SK-N-SH (cell line): ENCODE measurements at regions not wholly inside any gene's neighbourhood (a gene's known extent, or its start where the extent isn't known, plus 50 kb on each side); places are given as distances from the start of the nearest gene placed in this dataset.

Experiments used
- CTCF ChIA-PET: fragments of 300-600, 350-600 bp; formaldehyde crosslinking; extraction: SDS; loops from one replicate; lab custom pipeline; 2021; lab: Yijun Ruan, JAX
- POLR2A ChIA-PET: fragments of 350-600 bp; sonication (Branson Sonifier 250); formaldehyde crosslinking; extraction: SDS; loops from one replicate; lab custom pipeline; 2020; ENCODE audit warnings: antibody characterized with exemption, inconsistent platforms; lab: Yijun Ruan, JAX
- DNase-seq: peaks from one replicate; pipeline ENCODE4 v3.0.0; 2012
- H2AFZ ChIP-seq: fragments of 200-600 bp; sonication (generic); 2 replicates; pipeline ENCODE4 v1.8.1; 2016; ENCODE audit warnings: antibody characterized with exemption, mild to moderate bottlenecking, low read depth
- H3F3A ChIP-seq: fragments of 200-600 bp; sonication (generic); replicated peaks from 2 replicates; pipeline ENCODE3; 2016; ENCODE audit warnings: antibody characterized with exemption, mild to moderate bottlenecking; ENCODE audit not compliant: insufficient read depth
- H3K27ac ChIP-seq, 2 experiments: fragments of 200-500 bp in 1 of 2; fragments of 200-600 bp in 1 of 2; sonication (Bioruptor generic) in 1 of 2; sonication (generic), shearing (Covaris generic) in 1 of 2; 2 replicates each; pipeline versions ENCODE4 v1.5.1 to v1.6.1; 2014 to 2016; ENCODE audit warnings: low read depth in 2 of 2, inconsistent platforms in 1 of 2, low read length in 1 of 2, mild to moderate bottlenecking in 1 of 2, mixed read lengths in 1 of 2
- H3K27me3 ChIP-seq: fragments of 200-600 bp; sonication (generic), shearing (Covaris generic); 2 replicates; pipeline ENCODE4 v1.6.1; 2016; ENCODE audit warnings: mixed run types; ENCODE audit not compliant: insufficient read depth
- H3K36me3 ChIP-seq, 2 experiments: fragments of 200-500 bp in 1 of 2; fragments of 200-600 bp in 1 of 2; sonication (Bioruptor generic) in 1 of 2; sonication (generic) in 1 of 2; replicated peaks in 1 of 2; 2 replicates each; pipeline versions ENCODE3 to v1.5.1; 2014 to 2016; ENCODE audit warnings: low read length in 1 of 2, mild to moderate bottlenecking in 1 of 2; ENCODE audit not compliant: insufficient read depth in 2 of 2, control insufficient read depth in 1 of 2
- H3K4me1 ChIP-seq, 2 experiments: fragments of 200-500 bp in 1 of 2; fragments of 200-600 bp in 1 of 2; sonication (Bioruptor generic) in 1 of 2; sonication (generic), shearing (Covaris generic) in 1 of 2; 2 replicates each; pipeline versions ENCODE4 v1.5.1 to v1.6.1; 2014 to 2016; ENCODE audit warnings: low read depth in 1 of 2, low read length in 1 of 2, mixed run types in 1 of 2; ENCODE audit not compliant: insufficient read depth in 2 of 2, control insufficient read depth in 1 of 2
- H3K4me2 ChIP-seq: fragments of 200-600 bp; sonication (generic), shearing (Covaris generic); 2 replicates; pipeline ENCODE4 v1.6.1; 2017; ENCODE audit warnings: mixed run types
- H3K4me3 ChIP-seq, 2 experiments: fragments of 200-500 bp in 1 of 2; fragments of 200-600 bp in 1 of 2; sonication (Bioruptor generic) in 1 of 2; sonication (generic), shearing (Covaris generic) in 1 of 2; 2 replicates each; pipeline versions ENCODE4 v1.5.1 to v1.8.1; 2014 to 2016; ENCODE audit warnings: low read depth in 2 of 2, inconsistent platforms in 1 of 2, low read length in 1 of 2, mild to moderate bottlenecking in 1 of 2, mixed read lengths in 1 of 2, moderate library complexity in 1 of 2
- H3K79me2 ChIP-seq: fragments of 200-600 bp; sonication (generic); 2 replicates; pipeline ENCODE4 v1.8.1; 2017; ENCODE audit warnings: mild to moderate bottlenecking; ENCODE audit not compliant: insufficient read depth
- H3K9ac ChIP-seq: fragments of 200-600 bp; sonication (generic); 2 replicates; pipeline ENCODE4 v1.6.1; 2017; ENCODE audit warnings: mixed run types
- H3K9me2 ChIP-seq: fragments of 200-600 bp; sonication (generic); 2 replicates; pipeline ENCODE4 v1.6.1; 2017; ENCODE audit warnings: mixed run types
- H3K9me3 ChIP-seq: fragments of 200-600 bp; sonication (generic); 2 replicates; pipeline ENCODE4 v1.6.1; 2017; ENCODE audit warnings: mixed run types, mild to moderate bottlenecking, moderate library complexity
- H4K20me1 ChIP-seq: fragments of 200-600 bp; sonication (generic); 2 replicates; pipeline ENCODE4 v1.6.1; 2017; ENCODE audit warnings: mild to moderate bottlenecking, mixed run types; ENCODE audit not compliant: insufficient read depth
- CHD2 ChIP-seq: fragments of 150-350 bp; IDR thresholded peaks from 2 replicates; pipeline ENCODE4 v1.6.1; 2018; ENCODE audit warnings: low read length; ENCODE audit not compliant: partially characterized antibody
- ELF1 ChIP-seq: IDR thresholded peaks from 2 replicates; pipeline ENCODE4 v1.4.0; 2012
- FOSL2 ChIP-seq: IDR thresholded peaks from 2 replicates; pipeline ENCODE4 v1.4.0; 2012; ENCODE audit warnings: low read depth, mild to moderate bottlenecking, moderate library complexity, borderline replicate concordance
- FOXM1 ChIP-seq: IDR thresholded peaks from 2 replicates; pipeline ENCODE4 v1.4.0; 2012; ENCODE audit warnings: low read depth, mild to moderate bottlenecking
- GABPA ChIP-seq: IDR thresholded peaks from 2 replicates; pipeline ENCODE4 v1.4.0; 2012; ENCODE audit warnings: low read depth, mild to moderate bottlenecking
- GATA2 ChIP-seq: sonication (generic); formaldehyde crosslinking; IDR thresholded peaks from 2 replicates; pipeline ENCODE4 v1.5.0; 2020; ENCODE audit warnings: mild to moderate bottlenecking, missing genetic modification reagents
- JUND ChIP-seq: IDR thresholded peaks from 2 replicates; pipeline ENCODE4 v1.4.0; 2012
- MAX ChIP-seq: IDR thresholded peaks from 2 replicates; pipeline ENCODE4 v1.4.0; 2012; ENCODE audit warnings: low read depth
- MEF2A ChIP-seq: IDR thresholded peaks from 2 replicates; pipeline ENCODE4 v1.4.0; 2012; ENCODE audit warnings: low read depth, borderline replicate concordance
- NFIC ChIP-seq: IDR thresholded peaks from 2 replicates; pipeline ENCODE4 v1.4.0; 2012; ENCODE audit warnings: borderline replicate concordance
- NRF1 ChIP-seq: IDR thresholded peaks from 2 replicates; pipeline ENCODE4 v1.6.1; 2012; ENCODE audit warnings: low read depth, mild to moderate bottlenecking, low read length
- POLR2AphosphoS5 ChIP-seq: IDR thresholded peaks from 2 replicates; pipeline ENCODE4 v1.6.1; 2012; ENCODE audit warnings: low read depth, low read length
- RAD21 ChIP-seq: IDR thresholded peaks from 2 replicates; pipeline ENCODE4 v1.6.1; 2012; ENCODE audit warnings: mild to moderate bottlenecking, low read length
- RCOR1 ChIP-seq: fragments of 150-350 bp; IDR thresholded peaks from 2 replicates; pipeline ENCODE4 v1.6.1; 2017; ENCODE audit warnings: antibody characterized with exemption, low read length
- RFX5 ChIP-seq: IDR thresholded peaks from 2 replicates; pipeline ENCODE4 v1.6.1; 2012; ENCODE audit warnings: mild to moderate bottlenecking, improper control_type of control experiment, low read length
- RXRA ChIP-seq: IDR thresholded peaks from 2 replicates; pipeline ENCODE4 v1.4.0; 2012; ENCODE audit warnings: low read depth, mild to moderate bottlenecking, borderline replicate concordance
- SIN3A ChIP-seq: IDR thresholded peaks from 2 replicates; pipeline ENCODE4 v1.6.1; 2012; ENCODE audit warnings: low read depth, mild to moderate bottlenecking, low read length, moderate library complexity, borderline replicate concordance
- TCF12 ChIP-seq: IDR thresholded peaks from 2 replicates; pipeline ENCODE4 v1.4.0; 2012
- USF2 ChIP-seq: fragments of 150-350 bp; IDR thresholded peaks from 2 replicates; pipeline ENCODE4 v1.6.1; 2017; ENCODE audit warnings: antibody characterized with exemption, low read length, low read depth, borderline replicate concordance
- YY1 ChIP-seq: IDR thresholded peaks from 2 replicates; pipeline ENCODE4 v1.4.0; 2012; ENCODE audit warnings: low read depth, mild to moderate bottlenecking
- WGBS: methylation state at CpG from one replicate; pipeline ENCODE4 v1.1.6; 2017; ENCODE audit warnings: low lambda C conversion rate; 5-methylcytosine and 5-hydroxymethylcytosine counted together
- TF ChIP-seq, protein P1 (sequence below): fragments of 200-600 bp; sonication (generic); IDR thresholded peaks from 2 replicates; pipeline ENCODE4 v1.6.1; 2017; ENCODE audit warnings: antibody characterized with exemption, mild to moderate bottlenecking, moderate library complexity
- TF ChIP-seq, protein P2 (sequence below): fragments of 150-350 bp; IDR thresholded peaks from 2 replicates; pipeline ENCODE4 v1.6.1; 2016; ENCODE audit warnings: mild to moderate bottlenecking, low read depth, low read length
- TF ChIP-seq, protein P3 (sequence below): IDR thresholded peaks from 2 replicates; pipeline ENCODE4; 2012
- TF ChIP-seq, protein P4 (sequence below): IDR thresholded peaks from 2 replicates; pipeline ENCODE4 v1.4.0; 2012; ENCODE audit warnings: low read depth, borderline replicate concordance

DNA sequence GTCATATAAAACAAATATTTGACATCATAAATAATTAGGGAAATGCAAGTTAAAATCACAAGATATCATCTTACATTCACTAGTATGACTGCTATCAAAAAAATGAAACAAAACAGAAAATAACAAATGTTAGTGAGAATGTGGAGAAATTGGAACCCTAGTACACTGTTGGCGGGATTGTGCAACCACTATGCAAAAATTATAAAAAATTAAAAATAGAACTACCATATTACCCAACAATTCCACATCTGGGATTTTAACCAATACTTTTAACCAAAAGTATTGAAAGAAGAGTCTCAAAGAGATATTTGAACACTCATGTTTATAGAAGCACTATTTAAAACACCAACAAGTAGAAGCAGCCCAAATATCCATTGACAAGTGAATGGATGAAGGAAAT is 797.2 kb upstream of the ADAMTS5 start:
- no peaks in the 10 kb centered on the region; a peak in 1 of 4 replicates for H3K4me1 ChIP-seq
- H3K9ac ChIP-seq: no peak overlapping the region
- no peak for DNase-seq
- no peaks in the 10 kb centered on the region for H3F3A ChIP-seq
- H3K79me2 ChIP-seq: no peaks in the 10 kb centered on the region
- H2AFZ ChIP-seq: no peak overlapping the region
- no peaks in the 10 kb centered on the region for H3K9me2 ChIP-seq
- CTCF ChIA-PET: no interaction called here
- H3K36me3 ChIP-seq: no peaks in the 10 kb centered on the region
- no peak overlapping the region for H3K4me2 ChIP-seq
- POLR2A ChIA-PET: no interaction called here
- H4K20me1 ChIP-seq: no peaks in the 10 kb centered on the region
- TF ChIP-seq SIN3A (no peak), RCOR1 (no peak), JUND (no peak), FOXM1 (no peak), MAX (no peak)
- TF ChIP-seq, protein P1, sequence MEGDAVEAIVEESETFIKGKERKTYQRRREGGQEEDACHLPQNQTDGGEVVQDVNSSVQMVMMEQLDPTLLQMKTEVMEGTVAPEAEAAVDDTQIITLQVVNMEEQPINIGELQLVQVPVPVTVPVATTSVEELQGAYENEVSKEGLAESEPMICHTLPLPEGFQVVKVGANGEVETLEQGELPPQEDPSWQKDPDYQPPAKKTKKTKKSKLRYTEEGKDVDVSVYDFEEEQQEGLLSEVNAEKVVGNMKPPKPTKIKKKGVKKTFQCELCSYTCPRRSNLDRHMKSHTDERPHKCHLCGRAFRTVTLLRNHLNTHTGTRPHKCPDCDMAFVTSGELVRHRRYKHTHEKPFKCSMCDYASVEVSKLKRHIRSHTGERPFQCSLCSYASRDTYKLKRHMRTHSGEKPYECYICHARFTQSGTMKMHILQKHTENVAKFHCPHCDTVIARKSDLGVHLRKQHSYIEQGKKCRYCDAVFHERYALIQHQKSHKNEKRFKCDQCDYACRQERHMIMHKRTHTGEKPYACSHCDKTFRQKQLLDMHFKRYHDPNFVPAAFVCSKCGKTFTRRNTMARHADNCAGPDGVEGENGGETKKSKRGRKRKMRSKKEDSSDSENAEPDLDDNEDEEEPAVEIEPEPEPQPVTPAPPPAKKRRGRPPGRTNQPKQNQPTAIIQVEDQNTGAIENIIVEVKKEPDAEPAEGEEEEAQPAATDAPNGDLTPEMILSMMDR: no peak
- TF ChIP-seq, all 33 proteins: peak for 0
- Histone ChIP-seq H3K4me3 (no peak overlapping the region), H3K27ac (no peak overlapping the region), H3K9me3 (no peaks in the 10 kb centered on the region), H3K27me3 (no peaks in the 10 kb centered on the region)
- 91% methylated on average over 1 of the region's 1 CpG for WGBS

DNA sequence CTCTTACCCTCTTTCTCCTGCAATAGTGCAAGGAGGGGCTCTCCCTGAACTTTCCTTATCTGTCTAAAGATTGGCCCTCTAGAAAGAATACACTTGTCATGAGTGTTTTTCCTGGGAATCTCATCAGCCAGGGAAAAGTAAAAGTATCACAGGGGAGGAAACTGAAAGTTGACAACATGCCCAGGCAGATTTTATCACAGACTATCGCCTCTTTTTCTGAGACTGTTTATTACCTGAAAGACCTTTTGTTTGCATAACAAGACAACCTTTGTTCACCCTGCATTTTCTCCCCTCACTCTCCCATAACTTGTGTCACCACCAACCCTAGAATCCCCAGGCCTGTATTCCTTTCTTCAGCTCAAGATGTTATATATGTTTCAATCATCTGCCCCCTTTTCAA is 794.7 kb upstream of the ADAMTS5 start:
- Histone ChIP-seq H3F3A (no peaks in the 10 kb centered on the region), H3K27me3 (no peaks in the 10 kb centered on the region), H3K9ac (no peak overlapping the region), H3K4me3 (no peak overlapping the region), H3K4me1 (no peaks in the 10 kb centered on the region; a peak in 1 of 4 replicates), H3K79me2 (no peaks in the 10 kb centered on the region), H3K9me3 (no peaks in the 10 kb centered on the region), H2AFZ (peak overlapping the region; percentile 62), H3K9me2 (no peaks in the 10 kb centered on the region), H3K4me2 (no peak overlapping the region), H3K27ac (peak overlapping the region in 1 of 2 experiments; percentile 40; a peak in 1 of 4 replicates), H3K36me3 (no peaks in the 10 kb centered on the region)
- DNase-seq: no peak
- ChIA-PET POLR2A (no interaction called here), CTCF (no interaction called here)
- WGBS: 52% methylated on average over 1 of the region's 1 CpG
- TF ChIP-seq ELF1 (no peak), USF2 (no peak), GATA2 (no peak), RFX5 (no peak), FOSL2 (no peak), RXRA (no peak), MEF2A (no peak), CHD2 (no peak), FOXM1 (no peak), GABPA (no peak), RCOR1 (no peak), POLR2AphosphoS5 (no peak), NRF1 (no peak), NFIC (no peak), YY1 (no peak), TCF12 (no peak), RAD21 (no peak)
- TF ChIP-seq, protein P2, sequence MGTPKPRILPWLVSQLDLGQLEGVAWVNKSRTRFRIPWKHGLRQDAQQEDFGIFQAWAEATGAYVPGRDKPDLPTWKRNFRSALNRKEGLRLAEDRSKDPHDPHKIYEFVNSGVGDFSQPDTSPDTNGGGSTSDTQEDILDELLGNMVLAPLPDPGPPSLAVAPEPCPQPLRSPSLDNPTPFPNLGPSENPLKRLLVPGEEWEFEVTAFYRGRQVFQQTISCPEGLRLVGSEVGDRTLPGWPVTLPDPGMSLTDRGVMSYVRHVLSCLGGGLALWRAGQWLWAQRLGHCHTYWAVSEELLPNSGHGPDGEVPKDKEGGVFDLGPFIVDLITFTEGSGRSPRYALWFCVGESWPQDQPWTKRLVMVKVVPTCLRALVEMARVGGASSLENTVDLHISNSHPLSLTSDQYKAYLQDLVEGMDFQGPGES: no peak
- TF ChIP-seq, protein P3, sequence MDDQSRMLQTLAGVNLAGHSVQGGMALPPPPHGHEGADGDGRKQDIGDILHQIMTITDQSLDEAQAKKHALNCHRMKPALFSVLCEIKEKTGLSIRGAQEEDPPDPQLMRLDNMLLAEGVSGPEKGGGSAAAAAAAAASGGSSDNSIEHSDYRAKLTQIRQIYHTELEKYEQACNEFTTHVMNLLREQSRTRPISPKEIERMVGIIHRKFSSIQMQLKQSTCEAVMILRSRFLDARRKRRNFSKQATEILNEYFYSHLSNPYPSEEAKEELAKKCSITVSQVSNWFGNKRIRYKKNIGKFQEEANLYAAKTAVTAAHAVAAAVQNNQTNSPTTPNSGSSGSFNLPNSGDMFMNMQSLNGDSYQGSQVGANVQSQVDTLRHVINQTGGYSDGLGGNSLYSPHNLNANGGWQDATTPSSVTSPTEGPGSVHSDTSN: no peak
- TF ChIP-seq, protein P4, sequence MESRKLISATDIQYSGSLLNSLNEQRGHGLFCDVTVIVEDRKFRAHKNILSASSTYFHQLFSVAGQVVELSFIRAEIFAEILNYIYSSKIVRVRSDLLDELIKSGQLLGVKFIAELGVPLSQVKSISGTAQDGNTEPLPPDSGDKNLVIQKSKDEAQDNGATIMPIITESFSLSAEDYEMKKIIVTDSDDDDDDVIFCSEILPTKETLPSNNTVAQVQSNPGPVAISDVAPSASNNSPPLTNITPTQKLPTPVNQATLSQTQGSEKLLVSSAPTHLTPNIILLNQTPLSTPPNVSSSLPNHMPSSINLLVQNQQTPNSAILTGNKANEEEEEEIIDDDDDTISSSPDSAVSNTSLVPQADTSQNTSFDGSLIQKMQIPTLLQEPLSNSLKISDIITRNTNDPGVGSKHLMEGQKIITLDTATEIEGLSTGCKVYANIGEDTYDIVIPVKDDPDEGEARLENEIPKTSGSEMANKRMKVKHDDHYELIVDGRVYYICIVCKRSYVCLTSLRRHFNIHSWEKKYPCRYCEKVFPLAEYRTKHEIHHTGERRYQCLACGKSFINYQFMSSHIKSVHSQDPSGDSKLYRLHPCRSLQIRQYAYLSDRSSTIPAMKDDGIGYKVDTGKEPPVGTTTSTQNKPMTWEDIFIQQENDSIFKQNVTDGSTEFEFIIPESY: no peak
- TF ChIP-seq, all 33 proteins: peak for 0
- H4K20me1 ChIP-seq: no peaks in the 10 kb centered on the region
